Calu3 (cell line): ENCODE measurements at regions not wholly inside any gene's neighbourhood (a gene's known extent, or its start where the extent isn't known, plus 50 kb on each side); places are given as distances from the start of the nearest gene placed in this dataset.

Experiments used
- BruUV-seq: library from RNA; stranded (reverse); fragments of 400-500 nt; replicated peaks from 2 replicates; lab custom pipeline; 2021; lab: Mats Ljungman, UMichigan
- CTCF ChIA-PET: fragments of 300-600 bp; sonication (Branson Sonifier 250); formaldehyde crosslinking; loops from one replicate; lab custom pipeline; 2022; ENCODE audit warnings: antibody characterized with exemption; lab: Charles Lee
- DNase-seq: peaks from one replicate; pipeline ENCODE4 v3.0.0; 2022
- H3K27ac Mint-ChIP-seq: one replicate; pipeline ENCODE4 v1.8.0; 2022; ENCODE audit warnings: mixed read lengths; ENCODE audit not compliant: unreplicated experiment
- H3K27me3 Mint-ChIP-seq: one replicate; pipeline ENCODE4 v1.8.0; 2022; ENCODE audit warnings: mixed read lengths; ENCODE audit not compliant: unreplicated experiment
- H3K36me3 Mint-ChIP-seq: one replicate; pipeline ENCODE4 v1.8.0; 2022; ENCODE audit warnings: mild to moderate bottlenecking, moderate library complexity, mixed read lengths; ENCODE audit not compliant: insufficient read depth, unreplicated experiment
- H3K4me1 Mint-ChIP-seq: one replicate; pipeline ENCODE4 v1.8.0; 2022; ENCODE audit warnings: mild to moderate bottlenecking, low read depth, mixed read lengths; ENCODE audit not compliant: unreplicated experiment
- H3K4me3 Mint-ChIP-seq: one replicate; pipeline ENCODE4 v1.8.0; 2022; ENCODE audit warnings: mild to moderate bottlenecking, low read depth, moderate library complexity, mixed read lengths; ENCODE audit not compliant: unreplicated experiment
- H3K9me3 Mint-ChIP-seq: one replicate; pipeline ENCODE4 v1.8.0; 2022; ENCODE audit warnings: low read depth, mixed read lengths; ENCODE audit not compliant: unreplicated experiment
- CTCF ChIP-seq: fragments of 200-600 bp; IDR thresholded peaks from one replicate; pipeline ENCODE4 v1.8.0; 2022; ENCODE audit warnings: antibody characterized with exemption; ENCODE audit not compliant: unreplicated experiment
- intact Hi-C: fragments of 100-400 bp; cut with micrococcal nuclease; formaldehyde crosslinking; loops from one replicate; pipeline ENCODE4 v1.10.0; 2022; ENCODE audit not compliant: unreplicated experiment

GRCh38 chr3:180102604-180103003 is 65.9 kb upstream of the PEX5L start:
- CTCF ChIA-PET: no interaction called here
- Mint-ChIP-seq H3K27ac (no peak overlapping the region), H3K9me3 (no peaks in the 10 kb centered on the region), H3K4me1 (no peaks in the 10 kb centered on the region), H3K36me3 (no peaks in the 10 kb centered on the region), H3K27me3 (no peaks in the 10 kb centered on the region), H3K4me3 (no peak overlapping the region)
- no peak for TF ChIP-seq CTCF
- DNase-seq: no peak
- BruUV-seq: no TSS peak
- intact Hi-C loops: no loop called here

GRCh38 chr3:180116203-180116602 is 79.5 kb upstream of the PEX5L start:
- Mint-ChIP-seq H3K27ac (no peak overlapping the region), H3K27me3 (no peaks in the 10 kb centered on the region), H3K9me3 (no peaks in the 10 kb centered on the region), H3K36me3 (no peaks in the 10 kb centered on the region), H3K4me1 (no peaks in the 10 kb centered on the region), H3K4me3 (no peak overlapping the region)
- DNase-seq: no peak
- no TSS peak for BruUV-seq
- CTCF ChIA-PET: no interaction called here
- no peak for TF ChIP-seq CTCF
- intact Hi-C loops: no loop called here

GRCh38 chr3:180116658-180117057 is 79.9 kb upstream of the PEX5L start:
- intact Hi-C loops: no loop called here
- Mint-ChIP-seq H3K27ac (no peak overlapping the region), H3K4me1 (no peaks in the 10 kb centered on the region), H3K27me3 (no peaks in the 10 kb centered on the region), H3K4me3 (no peak overlapping the region), H3K36me3 (no peaks in the 10 kb centered on the region), H3K9me3 (no peaks in the 10 kb centered on the region)
- BruUV-seq: no TSS peak
- no peak for TF ChIP-seq CTCF
- DNase-seq: no peak
- CTCF ChIA-PET: no interaction called here

- no peak for DNase-seq
- H3K27ac Mint-ChIP-seq: no peak overlapping the region
- intact Hi-C loops: no loop called here
- no peak overlapping the region for H3K4me3 Mint-ChIP-seq
- no peaks in the 10 kb centered on the region for H3K4me1 Mint-ChIP-seq
- no peak for TF ChIP-seq CTCF
- no peaks in the 10 kb centered on the region for H3K27me3 Mint-ChIP-seq
- no peaks in the 10 kb centered on the region for H3K9me3 Mint-ChIP-seq
- no peaks in the 10 kb centered on the region for H3K36me3 Mint-ChIP-seq
- CTCF ChIA-PET: interaction anchor here (0.6 to 0.8 kb wide), 2 partner anchors 239 to 370 kb away, joined by 3 read pairs; no protein-coding TSS in a partner anchor
- BruUV-seq: no TSS peak
Measured at GRCh38 chr3:180117381-180118163, 80.8 kb upstream of the PEX5L start.
